G401.6 (cell line): ENCODE measurements at regions not wholly inside any gene's neighbourhood (a gene's known extent, or its start where the extent isn't known, plus 50 kb on each side); places are given as distances from the start of the nearest gene placed in this dataset.
"Not testable (repeated sequence)": the region's sequence is repeated elsewhere in the genome, so short reads cannot be mapped to it uniquely, and the experiment has no call there.

Experiments
- FAIRE-seq: peaks from 2 replicates; lab custom pipeline; 2012; peaks lifted over from hg19 to GRCh38; lab: Jason Lieb, UNC

DNA sequence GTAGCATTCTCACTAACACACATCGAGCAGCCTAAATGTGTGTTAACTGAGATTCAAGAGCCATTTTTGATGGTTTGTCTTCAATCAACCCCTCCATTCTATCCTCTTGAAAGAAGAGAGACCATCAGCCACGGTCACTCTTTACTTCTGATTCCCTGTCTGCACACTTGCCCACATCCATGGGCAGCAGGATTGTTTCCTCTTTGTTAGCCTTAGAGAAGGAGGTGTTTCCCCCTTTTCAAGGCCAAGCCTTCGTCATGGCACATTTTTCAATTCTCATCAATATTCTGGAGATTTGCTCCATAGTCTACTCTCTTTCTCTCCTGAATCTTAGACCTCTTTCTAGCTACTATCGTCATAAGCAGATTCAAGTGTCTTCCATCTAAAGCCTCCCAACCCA is 522.4 kb upstream of the NAALADL2 start:
- no peak for FAIRE-seq

- FAIRE-seq: no peak
Measured at GRCh38 chr3:174337227-174337626, 521.9 kb upstream of the NAALADL2 start.

GRCh38 chr3:174340624-174341587 is 518.2 kb upstream of the NAALADL2 start:
- FAIRE-seq: no peak

DNA sequence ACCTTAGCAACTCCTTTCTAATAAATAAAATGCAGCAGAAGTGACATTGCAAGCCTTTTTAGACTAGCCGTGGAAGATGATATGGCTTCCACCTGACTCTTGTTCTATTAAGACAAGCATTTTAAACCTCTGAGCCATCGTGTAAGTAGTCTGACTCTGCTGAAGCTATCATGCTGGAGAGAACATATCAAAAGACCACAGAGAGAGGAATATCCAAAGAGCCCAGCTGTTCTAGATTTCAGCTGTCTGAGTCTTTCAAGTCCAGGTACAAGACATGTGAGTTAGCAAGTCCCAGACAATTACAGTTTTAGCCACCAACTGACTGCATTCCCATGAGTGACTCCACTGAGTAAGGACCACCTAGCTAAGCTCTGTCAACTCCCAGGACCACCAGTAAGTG is 517.0 kb upstream of the NAALADL2 start:
- FAIRE-seq: no peak

DNA sequence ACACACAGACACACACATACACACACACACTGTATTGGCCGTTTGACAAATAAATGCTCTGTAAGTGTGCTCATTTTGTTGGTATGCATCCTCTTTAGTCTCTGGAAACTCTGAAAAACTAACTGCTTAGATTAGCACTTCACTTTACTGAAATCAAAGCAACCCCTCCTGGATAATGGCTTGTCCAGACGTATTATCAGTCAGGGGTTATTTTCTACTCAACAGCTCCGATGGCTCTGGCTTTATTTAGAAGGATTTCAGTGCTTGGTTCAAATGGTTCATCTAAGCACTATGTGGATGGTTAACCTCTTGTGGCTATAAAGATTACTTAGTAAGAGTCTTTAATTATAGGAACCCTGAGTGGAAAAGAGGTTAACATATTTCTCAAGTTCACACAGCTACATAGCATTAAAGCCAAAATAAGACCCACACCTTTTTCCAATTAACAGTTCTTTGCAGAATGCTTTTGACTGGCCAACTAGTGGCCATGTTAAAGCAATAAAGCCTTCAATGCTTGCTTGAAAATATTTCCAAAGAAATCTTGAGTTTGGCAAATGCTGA is 516.1 kb upstream of the NAALADL2 start:
- no peak for FAIRE-seq

GRCh38 chr3:174346141-174346540 is 513.0 kb upstream of the NAALADL2 start:
- FAIRE-seq: no peak

GRCh38 chr3:174346571-174346970 is 512.6 kb upstream of the NAALADL2 start:
- FAIRE-seq: no peak

- FAIRE-seq: no peak
Measured at GRCh38 chr3:174347474-174348138, 511.5 kb upstream of the NAALADL2 start.

DNA sequence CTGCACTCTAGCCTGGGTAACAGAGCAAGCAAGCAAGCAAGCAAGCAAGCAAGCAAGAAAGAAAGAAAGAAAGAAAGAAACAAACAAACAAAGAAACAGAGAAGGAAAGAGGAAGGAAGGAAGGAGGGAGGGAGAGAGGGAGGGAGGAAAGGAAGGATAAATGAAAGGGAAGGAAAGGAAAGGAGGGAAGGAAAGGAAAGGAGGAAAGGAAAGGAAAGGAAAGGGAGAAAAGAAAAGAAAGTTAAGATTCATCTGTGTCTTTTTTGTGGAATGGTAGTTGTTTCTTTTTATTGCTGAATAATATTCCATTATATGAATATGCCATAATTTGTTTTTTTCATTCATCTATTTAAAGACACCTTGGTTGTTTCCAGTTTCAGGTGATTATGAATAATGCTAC is 506.9 kb upstream of the NAALADL2 start:
- FAIRE-seq: no peak

GRCh38 chr3:174355505-174355904 is 503.6 kb upstream of the NAALADL2 start:
- FAIRE-seq: no peak

DNA sequence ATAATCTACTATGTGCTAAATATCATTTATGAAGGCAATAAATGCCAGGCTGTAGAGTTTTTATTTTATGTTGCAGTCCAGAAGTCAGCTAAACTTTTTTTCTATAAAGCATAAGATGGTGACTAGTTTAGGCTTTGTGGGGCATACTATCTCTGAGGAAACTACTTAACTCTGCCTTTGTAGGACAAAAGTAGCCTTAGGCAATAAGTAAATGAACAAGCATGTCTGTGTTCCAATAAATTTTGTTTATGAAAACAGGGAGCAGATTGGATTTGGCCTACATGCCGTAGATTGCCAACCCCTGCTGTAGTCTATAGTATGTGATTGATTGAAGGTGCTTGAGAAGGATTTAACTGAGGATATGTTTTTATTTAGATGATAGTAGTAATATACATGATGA is 502.5 kb upstream of the NAALADL2 start:
- no peak for FAIRE-seq

- FAIRE-seq: no peak
Measured at GRCh38 chr3:174358252-174358651, 500.9 kb upstream of the NAALADL2 start.

DNA sequence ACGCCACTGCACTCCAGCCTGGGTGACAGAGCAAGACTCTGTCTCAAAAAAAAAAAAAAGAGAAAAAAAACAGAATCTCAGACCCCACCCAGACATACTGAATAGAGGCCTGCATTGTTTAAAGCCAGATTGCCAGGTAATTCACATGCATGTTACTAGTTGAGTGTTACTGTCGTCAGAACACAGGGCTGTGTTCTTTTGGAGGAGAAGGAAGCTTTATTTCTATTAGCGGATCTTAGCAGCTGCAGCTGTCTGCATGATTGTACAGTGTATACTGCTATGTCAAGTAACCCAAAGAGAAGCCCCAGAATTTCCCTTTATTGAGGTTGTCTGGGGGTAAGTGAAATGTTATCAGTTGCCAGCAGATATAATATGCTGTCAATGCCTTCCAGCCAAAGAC is 496.6 kb upstream of the NAALADL2 start:
- no peak for FAIRE-seq

DNA sequence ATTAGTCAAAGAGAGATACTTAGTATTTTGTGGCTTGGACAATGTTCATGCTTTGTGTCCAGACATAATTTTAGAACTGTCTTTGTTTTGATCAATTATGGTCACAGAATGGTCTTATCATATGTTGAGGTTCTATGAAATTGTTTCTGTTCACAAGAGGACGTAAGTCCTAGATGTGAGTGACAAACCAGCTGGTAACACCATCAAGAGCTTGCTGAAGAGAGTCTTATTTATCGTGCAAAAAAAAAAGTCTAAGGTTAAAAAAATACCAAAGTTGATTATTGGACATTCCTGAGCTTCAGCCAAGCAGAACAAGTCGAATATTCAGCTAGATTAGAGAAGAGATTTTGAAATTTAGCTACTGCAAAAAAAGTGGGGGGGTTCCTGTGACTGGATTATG is 495.9 kb upstream of the NAALADL2 start:
- FAIRE-seq: no peak

GRCh38 chr3:174365796-174366195 is 493.3 kb upstream of the NAALADL2 start:
- no peak for FAIRE-seq

DNA sequence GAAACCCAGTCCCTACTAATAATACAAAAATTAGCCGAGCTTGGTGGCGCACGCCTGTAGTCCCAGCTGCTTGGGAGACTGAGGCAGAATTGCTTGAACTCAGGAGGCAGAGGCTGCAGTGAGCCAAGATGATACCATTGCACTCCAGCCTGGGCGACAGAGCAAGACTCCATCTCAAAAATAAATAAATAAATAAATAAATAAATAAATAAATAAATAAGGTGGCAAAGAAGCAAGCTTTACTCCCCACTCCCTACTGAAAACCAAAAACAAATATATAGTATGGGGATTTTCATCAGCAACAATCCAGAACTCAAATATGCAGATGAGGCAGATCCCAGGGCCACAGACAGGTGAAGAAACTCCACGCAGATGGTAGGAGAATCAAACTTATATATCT is 492.2 kb upstream of the NAALADL2 start:
- FAIRE-seq: not testable (repeated sequence)

DNA sequence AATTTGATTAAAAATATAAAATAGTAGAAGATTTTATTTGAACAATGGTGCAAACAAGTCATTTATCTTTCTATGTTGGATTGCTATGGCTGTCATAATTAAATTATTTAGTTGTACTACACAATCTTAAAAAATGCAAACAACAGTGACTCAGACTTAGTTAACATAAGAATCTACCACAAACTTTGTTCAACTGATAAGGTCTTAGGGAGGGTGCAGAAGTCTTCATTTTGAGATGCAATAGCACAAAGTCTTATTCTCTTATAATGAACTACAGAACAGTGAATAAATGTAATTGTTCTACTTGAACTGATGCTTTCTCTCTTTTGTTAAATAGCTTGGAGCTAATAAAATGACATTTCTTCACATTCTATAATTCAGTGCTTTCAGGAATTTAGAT is 482.8 kb upstream of the NAALADL2 start:
- FAIRE-seq: no peak

DNA sequence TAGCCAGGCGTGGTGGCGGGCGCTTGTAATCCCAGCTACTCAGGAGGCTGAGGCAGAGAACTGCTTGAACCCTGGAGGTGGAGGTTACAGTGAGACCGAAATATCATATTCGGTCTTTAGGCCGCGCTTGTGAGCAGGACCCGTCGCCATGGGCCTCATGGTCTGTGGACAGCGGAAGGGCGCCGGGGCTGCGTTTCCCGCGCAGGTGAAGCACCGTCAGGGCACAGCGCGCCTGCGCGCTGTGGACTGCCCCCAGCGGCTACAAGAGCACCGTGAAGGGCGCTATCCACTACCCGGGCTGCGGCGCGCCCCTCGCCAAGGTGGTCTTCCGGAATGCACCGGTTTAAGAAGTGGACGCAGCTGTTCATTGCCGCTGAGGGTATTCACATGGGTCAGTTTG is 482.0 kb upstream of the NAALADL2 start:
- FAIRE-seq: no peak

DNA sequence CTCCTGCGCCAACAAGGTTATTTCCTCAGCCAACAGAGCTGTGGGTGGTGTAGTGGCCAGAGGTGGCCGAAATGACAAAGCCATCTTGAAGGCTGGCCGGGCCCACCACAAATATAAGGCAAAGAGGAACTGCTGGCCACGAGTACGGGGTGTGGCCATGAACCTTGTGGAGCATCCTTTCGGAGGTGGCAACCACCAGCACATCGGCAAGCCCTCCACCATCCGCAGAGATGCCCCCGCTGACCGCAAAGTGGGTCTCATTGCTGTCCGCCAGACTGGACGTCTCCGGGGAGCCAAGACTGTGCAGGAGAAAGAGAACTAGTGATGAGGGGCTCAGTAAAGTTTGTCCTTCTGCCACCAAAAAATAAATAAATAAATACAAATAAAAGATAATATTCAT is 481.4 kb upstream of the NAALADL2 start:
- no peak for FAIRE-seq

GRCh38 chr3:174382878-174383277 is 476.3 kb upstream of the NAALADL2 start:
- FAIRE-seq: no peak

GRCh38 chr3:174387736-174388135 is 471.4 kb upstream of the NAALADL2 start:
- FAIRE-seq: peak; percentile 66

DNA sequence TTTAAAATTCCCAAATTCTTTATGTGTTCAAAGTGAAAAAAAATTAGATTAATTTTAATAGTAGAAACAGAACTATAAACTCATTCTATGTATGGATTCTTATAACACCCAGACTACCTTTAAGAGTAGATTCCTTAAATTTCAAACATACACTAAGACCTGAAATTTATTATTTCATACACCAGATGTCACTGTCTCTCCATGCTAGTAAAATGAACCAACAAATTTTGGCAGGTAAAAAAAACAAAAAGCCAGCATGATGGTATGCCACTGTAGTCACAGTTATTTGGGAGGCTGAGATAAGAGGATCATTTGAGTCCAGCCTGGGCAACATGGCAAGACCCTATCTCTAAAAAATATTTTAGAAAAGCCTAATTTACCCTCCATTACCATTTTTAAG is 461.3 kb upstream of the NAALADL2 start:
- FAIRE-seq: peak; percentile 93

DNA sequence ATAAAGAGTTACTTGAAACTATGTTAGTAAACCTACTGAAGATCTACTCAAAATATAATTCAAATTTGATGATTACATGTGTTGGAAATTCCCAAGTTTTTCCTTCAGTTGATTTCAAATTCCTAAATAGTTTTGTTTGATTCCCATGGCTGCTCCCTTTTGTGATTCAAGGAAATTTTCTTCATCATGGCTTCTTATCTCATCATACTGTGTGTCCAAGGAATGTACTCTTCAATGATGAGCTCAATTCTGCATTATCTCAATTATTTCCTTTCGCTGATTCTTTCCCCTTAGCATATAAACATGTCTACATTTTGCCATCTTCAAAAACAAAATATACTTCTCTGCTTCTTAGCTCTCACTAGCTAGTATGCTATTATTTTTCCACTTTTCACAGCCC is 460.4 kb upstream of the NAALADL2 start:
- peak; percentile 25 for FAIRE-seq
